ENCODE measurements at regions not wholly inside any gene's neighbourhood (a gene's known extent, or its start where the extent isn't known, plus 50 kb on each side); places are given as distances from the start of the nearest gene placed in this dataset.
A peak's percentile ranks its signal among the peaks of the same experiment; 100 is the strongest.
"Not testable (repeated sequence)": the region's sequence is repeated elsewhere in the genome, so short reads cannot be mapped to it uniquely, and the experiment has no call there.

- no peak for DNase-seq (ENCODE audit: low read depth, low spot score)
- in situ Hi-C loops (cut with HindIII; ENCODE audit: low pct_unique_long_range_greater_than_20kb, low sequenced_read_pairs): no loop called here
These were observed 196.2 kb upstream of the RAI14 start for GRCh38 chr5:34459908-34460307.

GRCh38 chr5:34460496-34460895 lies 195.6 kb upstream of the RAI14 start:
- DNase-seq (ENCODE audit: low read depth, low spot score): no peak
- in situ Hi-C loops (cut with HindIII; ENCODE audit: low pct_unique_long_range_greater_than_20kb, low sequenced_read_pairs): no loop called here

- in situ Hi-C loops (cut with HindIII; ENCODE audit: low pct_unique_long_range_greater_than_20kb, low sequenced_read_pairs): no loop called here
- DNase-seq (ENCODE audit: low read depth, low spot score): no peak
These were observed 191.3 kb upstream of the RAI14 start for GRCh38 chr5:34464829-34465228.

- in situ Hi-C loops (cut with HindIII; ENCODE audit: low pct_unique_long_range_greater_than_20kb, low sequenced_read_pairs): not testable (repeated sequence)
- DNase-seq (ENCODE audit: low read depth, low spot score): peak; percentile 82
These were observed 190.8 kb upstream of the RAI14 start for GRCh38 chr5:34465301-34465700.

GRCh38 chr5:34466519-34467388 lies 189.4 kb upstream of the RAI14 start:
- in situ Hi-C loops (cut with HindIII; ENCODE audit: low pct_unique_long_range_greater_than_20kb, low sequenced_read_pairs); DNase-seq (ENCODE audit: low read depth, low spot score): not testable (repeated sequence)

- in situ Hi-C loops (cut with HindIII; ENCODE audit: low pct_unique_long_range_greater_than_20kb, low sequenced_read_pairs): no loop called here
- no peak for DNase-seq (ENCODE audit: low read depth, low spot score)
These were observed 188.7 kb upstream of the RAI14 start for GRCh38 chr5:34467436-34467835.

- in situ Hi-C loops (cut with HindIII; ENCODE audit: low pct_unique_long_range_greater_than_20kb, low sequenced_read_pairs); DNase-seq (ENCODE audit: low read depth, low spot score): not testable (repeated sequence)
These were observed 188.1 kb upstream of the RAI14 start for GRCh38 chr5:34467984-34468383.

GRCh38 chr5:34469971-34470370 lies 186.2 kb upstream of the RAI14 start:
- in situ Hi-C loops (cut with HindIII; ENCODE audit: low pct_unique_long_range_greater_than_20kb, low sequenced_read_pairs): no loop called here
- no peak for DNase-seq (ENCODE audit: low read depth, low spot score)

- DNase-seq (ENCODE audit: low read depth, low spot score): peak; percentile 83
- in situ Hi-C loops (cut with HindIII; ENCODE audit: low pct_unique_long_range_greater_than_20kb, low sequenced_read_pairs): no loop called here
These were observed 181.5 kb upstream of the RAI14 start for GRCh38 chr5:34474573-34475021.

- DNase-seq (ENCODE audit: low read depth, low spot score): no peak
- in situ Hi-C loops (cut with HindIII; ENCODE audit: low pct_unique_long_range_greater_than_20kb, low sequenced_read_pairs): no loop called here
These were observed 180.7 kb upstream of the RAI14 start for GRCh38 chr5:34475249-34475966.

- in situ Hi-C loops (cut with HindIII; ENCODE audit: low pct_unique_long_range_greater_than_20kb, low sequenced_read_pairs): no loop called here
- DNase-seq (ENCODE audit: low read depth, low spot score): no peak
These were observed 179.1 kb upstream of the RAI14 start for GRCh38 chr5:34476941-34477565.

- in situ Hi-C loops (cut with HindIII; ENCODE audit: low pct_unique_long_range_greater_than_20kb, low sequenced_read_pairs): no loop called here
- DNase-seq (ENCODE audit: low read depth, low spot score): no peak
These were observed 175.2 kb upstream of the RAI14 start for GRCh38 chr5:34480810-34481528.

GRCh38 chr5:34483442-34484033 lies 172.6 kb upstream of the RAI14 start:
- DNase-seq (ENCODE audit: low read depth, low spot score): peak; percentile 76
- in situ Hi-C loops (cut with HindIII; ENCODE audit: low pct_unique_long_range_greater_than_20kb, low sequenced_read_pairs): no loop called here

GRCh38 chr5:34484216-34484920 lies 171.8 kb upstream of the RAI14 start:
- no peak for DNase-seq (ENCODE audit: low read depth, low spot score)
- in situ Hi-C loops (cut with HindIII; ENCODE audit: low pct_unique_long_range_greater_than_20kb, low sequenced_read_pairs): no loop called here

GRCh38 chr5:34485768-34486030 lies 170.4 kb upstream of the RAI14 start:
- DNase-seq (ENCODE audit: low read depth, low spot score): no peak
- in situ Hi-C loops (cut with HindIII; ENCODE audit: low pct_unique_long_range_greater_than_20kb, low sequenced_read_pairs): no loop called here

GRCh38 chr5:34486160-34486848 lies 169.8 kb upstream of the RAI14 start:
- DNase-seq (ENCODE audit: low read depth, low spot score): peak; percentile 94
- in situ Hi-C loops (cut with HindIII; ENCODE audit: low pct_unique_long_range_greater_than_20kb, low sequenced_read_pairs): no loop called here

- no peak for DNase-seq (ENCODE audit: low read depth, low spot score)
- in situ Hi-C loops (cut with HindIII; ENCODE audit: low pct_unique_long_range_greater_than_20kb, low sequenced_read_pairs): no loop called here
These were observed 169.3 kb upstream of the RAI14 start for GRCh38 chr5:34486849-34487158.

Data from SK-MEL-5 (cell line).